ENCODE measurements at regions not wholly inside any gene's neighbourhood (a gene's known extent, or its start where the extent isn't known, plus 50 kb on each side); places are given as distances from the start of the nearest gene placed in this dataset.

GRCh38 chr6:45813943-45814342, 201.7 kb downstream of the CLIC5 start:
- TF ChIP-seq CTCF (IDR thresholded peaks at IDR 0.05), result no peak
- no peak for TF ChIP-seq POLR2A (IDR thresholded peaks at IDR 0.05)
